Fibroblast of lung (primary cell): ENCODE measurements at regions not wholly inside any gene's neighbourhood (a gene's known extent, or its start where the extent isn't known, plus 50 kb on each side); places are given as distances from the start of the nearest gene placed in this dataset.

Source experiments
- EZH2 ChIP-seq: IDR thresholded peaks from 2 replicates; pipeline ENCODE4 v1.5.1; 2012; ENCODE audit warnings: low read length, control low read depth, mild to moderate bottlenecking; ENCODE audit errors: missing control alignments
- TF ChIP-seq, protein P1 (sequence below), 2 donors: IDR thresholded peaks in 1 of 2; conservative IDR thresholded peaks in 1 of 2; 1 replicate in 1 of 2; 2 replicates in 1 of 2; pipeline ENCODE4 v1.5.1; 2011 to 2012; ENCODE audit warnings: low read length in 2 of 2, control low read depth in 1 of 2, inconsistent platforms in 1 of 2, low read depth in 1 of 2, mild to moderate bottlenecking in 1 of 2

DNA sequence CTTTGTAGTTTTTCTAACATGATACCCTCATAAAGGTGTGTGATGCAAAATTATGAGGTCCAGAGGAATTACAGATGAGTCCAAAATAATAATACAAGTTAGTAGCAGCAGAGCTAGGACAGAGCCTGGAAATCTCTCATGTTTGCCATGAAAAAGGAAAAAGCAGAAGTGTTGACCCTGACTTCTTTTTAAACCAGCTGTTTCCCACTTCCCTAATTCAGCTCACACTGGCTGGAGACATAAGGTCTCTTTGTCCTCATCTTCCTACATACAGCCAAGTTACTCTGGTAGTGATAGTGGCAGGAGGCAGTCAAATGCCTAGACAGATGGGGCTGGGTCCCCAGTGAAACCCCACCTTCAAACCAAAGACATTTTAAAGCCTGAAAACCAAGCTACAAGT, 269.2 kb downstream of the C7orf25 start:
- TF ChIP-seq, protein P1, sequence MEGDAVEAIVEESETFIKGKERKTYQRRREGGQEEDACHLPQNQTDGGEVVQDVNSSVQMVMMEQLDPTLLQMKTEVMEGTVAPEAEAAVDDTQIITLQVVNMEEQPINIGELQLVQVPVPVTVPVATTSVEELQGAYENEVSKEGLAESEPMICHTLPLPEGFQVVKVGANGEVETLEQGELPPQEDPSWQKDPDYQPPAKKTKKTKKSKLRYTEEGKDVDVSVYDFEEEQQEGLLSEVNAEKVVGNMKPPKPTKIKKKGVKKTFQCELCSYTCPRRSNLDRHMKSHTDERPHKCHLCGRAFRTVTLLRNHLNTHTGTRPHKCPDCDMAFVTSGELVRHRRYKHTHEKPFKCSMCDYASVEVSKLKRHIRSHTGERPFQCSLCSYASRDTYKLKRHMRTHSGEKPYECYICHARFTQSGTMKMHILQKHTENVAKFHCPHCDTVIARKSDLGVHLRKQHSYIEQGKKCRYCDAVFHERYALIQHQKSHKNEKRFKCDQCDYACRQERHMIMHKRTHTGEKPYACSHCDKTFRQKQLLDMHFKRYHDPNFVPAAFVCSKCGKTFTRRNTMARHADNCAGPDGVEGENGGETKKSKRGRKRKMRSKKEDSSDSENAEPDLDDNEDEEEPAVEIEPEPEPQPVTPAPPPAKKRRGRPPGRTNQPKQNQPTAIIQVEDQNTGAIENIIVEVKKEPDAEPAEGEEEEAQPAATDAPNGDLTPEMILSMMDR (conservative IDR thresholded peaks at IDR 0.05 in 1 of 2, IDR thresholded peaks at IDR 0.05 in 1 of 2; ENCODE audit: low read depth in 1 of 2, low read length in 2 of 2), result no peak
- TF ChIP-seq EZH2, result no peak
